GM21360 (cell line): ENCODE measurements at regions not wholly inside any gene's neighbourhood (a gene's known extent, or its start where the extent isn't known, plus 50 kb on each side); places are given as distances from the start of the nearest gene placed in this dataset.
"Not testable (repeated sequence)": the region's sequence is repeated elsewhere in the genome, so short reads cannot be mapped to it uniquely, and the experiment has no call there.

Experiments
- ATAC-seq: cut with Tn5 transposase; IDR thresholded peaks from one replicate; pipeline ENCODE4 v1.9.1; 2021; ENCODE audit warnings: mild to moderate bottlenecking, moderate library complexity; ENCODE audit not compliant: unreplicated experiment

DNA sequence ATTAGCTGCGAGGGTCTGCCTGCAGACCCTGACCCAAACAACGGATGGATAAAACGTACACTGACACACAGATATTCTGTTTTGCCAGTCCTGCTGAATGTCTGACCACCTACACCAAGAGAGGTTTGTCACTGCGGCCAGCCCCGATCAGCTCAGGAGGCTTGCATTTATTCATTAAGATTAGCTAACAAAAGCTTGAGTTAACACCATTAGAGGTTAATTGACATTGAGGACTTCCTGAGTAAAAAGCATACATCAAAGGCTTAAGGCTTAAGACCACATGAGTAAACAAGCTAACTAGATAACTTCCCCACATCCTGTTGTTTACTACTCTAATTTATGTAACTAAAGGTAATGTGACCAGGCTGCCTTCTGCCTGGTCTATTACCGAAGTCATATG is 198.1 kb upstream of the TRPC7 start:
- ATAC-seq: no peak

DNA sequence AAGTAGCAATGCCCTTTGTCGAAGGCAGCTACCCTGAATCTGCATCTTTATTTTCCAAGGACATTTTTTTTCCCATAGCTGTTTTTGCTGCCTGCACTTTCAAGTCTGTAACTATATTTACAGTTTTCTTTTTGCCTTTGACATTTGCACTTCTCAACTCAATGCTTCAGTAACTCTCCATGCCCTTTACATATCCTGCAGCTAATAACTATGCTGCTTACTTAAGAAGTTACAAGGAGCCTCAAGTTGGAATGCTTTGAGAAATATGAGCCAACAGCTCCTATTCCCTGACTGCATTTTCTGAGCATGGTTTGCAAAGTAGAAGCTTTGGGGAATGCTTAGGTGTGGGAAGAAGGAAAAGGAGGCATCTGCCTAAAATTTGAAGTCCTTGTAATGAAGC is 194.8 kb upstream of the TRPC7 start:
- ATAC-seq: no peak

DNA sequence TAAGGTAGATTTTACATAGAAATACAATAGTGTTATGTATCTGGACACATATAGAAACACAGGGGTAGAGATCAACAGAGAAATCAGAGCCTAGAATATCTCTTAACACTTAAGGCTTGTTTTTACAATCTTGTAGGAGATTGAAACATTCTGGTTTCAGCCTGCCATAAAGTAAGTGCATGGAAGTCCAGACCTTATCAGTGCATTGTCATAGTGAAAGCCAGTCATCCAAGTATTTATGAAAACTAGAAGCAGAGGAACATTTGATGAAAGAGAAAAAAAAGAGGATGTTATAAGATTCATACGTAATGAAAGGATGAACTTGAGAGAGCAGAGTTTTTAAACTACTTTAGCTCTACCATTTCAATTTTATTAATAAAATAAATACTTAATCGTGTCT is 194.3 kb upstream of the TRPC7 start:
- ATAC-seq: no peak

DNA sequence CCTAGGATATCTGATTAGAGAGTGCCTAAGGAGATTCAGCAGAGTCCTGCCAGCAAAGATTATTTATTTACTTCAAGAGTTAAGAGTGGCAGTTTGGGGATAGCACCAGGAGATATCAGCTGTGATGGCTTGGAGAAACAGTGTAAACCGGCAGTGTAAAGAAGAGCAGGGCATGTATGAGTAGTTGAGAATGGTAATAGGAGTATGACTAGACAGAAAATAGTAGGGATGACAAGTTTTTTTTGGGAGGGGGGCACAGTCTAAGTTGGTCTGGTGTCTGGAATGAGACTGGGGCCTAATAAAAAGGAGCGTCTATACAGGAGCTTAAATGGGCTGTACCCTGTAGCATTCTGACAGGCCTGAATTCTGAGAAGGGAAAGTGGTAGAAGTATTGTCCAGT is 181.8 kb upstream of the TRPC7 start:
- ATAC-seq: not testable (repeated sequence)

DNA sequence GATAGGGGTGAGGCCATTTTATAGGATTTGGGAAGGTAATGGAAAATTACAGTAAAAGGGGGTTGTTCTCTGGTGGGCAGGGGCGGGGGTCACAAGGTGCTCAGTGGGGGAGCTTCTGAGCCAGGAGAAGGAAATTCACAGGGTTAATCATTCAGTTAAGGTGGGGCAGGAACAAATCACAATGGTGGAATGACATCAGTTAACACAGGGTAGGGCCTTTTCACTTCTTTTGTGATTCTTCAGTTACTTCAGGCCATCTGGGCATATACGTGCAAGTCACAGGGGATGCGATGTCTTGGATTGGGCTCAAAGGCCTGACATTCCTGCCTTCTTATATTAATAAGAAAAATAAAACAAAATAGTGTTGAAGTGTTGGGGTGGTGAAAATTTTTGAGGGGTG is 181.1 kb upstream of the TRPC7 start:
- ATAC-seq: not testable (repeated sequence)

DNA sequence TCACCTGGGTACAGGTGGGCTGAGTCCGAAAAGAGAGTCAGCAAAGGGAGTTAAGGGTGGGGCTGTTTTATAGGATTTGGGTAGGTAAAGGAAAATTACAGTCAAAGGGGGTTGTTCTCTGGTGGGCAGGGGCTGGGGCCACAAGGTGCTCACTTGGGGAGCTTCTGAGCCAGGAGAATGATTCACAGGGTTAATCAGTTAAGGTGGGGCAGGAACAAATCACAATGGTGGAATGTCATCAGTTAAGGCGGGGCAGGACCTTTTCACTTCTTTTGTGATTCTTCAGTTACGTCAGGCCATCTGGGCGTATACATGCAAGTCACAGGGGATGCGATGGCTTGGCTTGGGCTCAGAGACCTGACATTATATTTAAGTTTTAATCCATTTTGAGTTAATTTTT is 179.7 kb upstream of the TRPC7 start:
- not testable (repeated sequence) for ATAC-seq

DNA sequence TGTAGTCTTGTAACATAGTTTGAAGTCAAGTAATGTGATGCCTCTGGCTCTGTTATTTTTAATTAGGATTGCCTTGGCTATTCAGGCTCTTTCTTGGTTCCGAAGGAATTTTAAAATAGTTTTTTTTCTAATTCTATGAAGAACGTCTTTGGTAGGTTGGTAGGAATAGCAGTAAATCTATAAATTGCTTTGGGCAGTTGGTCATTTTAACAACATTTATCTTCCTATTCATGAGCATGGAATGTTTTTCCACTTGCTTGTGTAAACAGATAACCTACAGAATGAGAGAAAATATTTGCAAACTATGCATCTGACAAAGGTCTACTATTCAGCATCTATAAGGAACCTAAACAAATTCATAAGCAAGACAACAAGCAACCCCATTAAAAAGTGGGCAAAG is 173.2 kb upstream of the TRPC7 start:
- no peak for ATAC-seq

DNA sequence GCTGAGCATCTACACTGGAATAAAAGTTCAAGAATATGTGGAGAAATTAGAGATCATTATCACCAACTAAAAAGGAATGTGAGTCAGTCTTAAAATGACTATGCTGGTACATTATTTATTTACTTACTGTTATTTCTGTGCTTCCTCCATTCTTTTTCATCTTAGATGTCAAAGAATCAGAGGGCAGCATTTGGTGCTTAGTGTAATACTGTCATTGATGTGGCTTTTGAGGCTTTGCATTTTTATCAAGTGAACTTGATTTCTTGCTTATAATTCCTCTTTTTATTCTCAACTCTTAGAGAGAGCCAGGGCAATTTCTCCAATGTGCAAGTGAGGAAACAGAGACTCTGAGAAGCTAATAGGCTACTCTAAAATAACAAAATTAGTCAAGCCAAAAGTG is 163.7 kb upstream of the TRPC7 start:
- ATAC-seq: no peak

DNA sequence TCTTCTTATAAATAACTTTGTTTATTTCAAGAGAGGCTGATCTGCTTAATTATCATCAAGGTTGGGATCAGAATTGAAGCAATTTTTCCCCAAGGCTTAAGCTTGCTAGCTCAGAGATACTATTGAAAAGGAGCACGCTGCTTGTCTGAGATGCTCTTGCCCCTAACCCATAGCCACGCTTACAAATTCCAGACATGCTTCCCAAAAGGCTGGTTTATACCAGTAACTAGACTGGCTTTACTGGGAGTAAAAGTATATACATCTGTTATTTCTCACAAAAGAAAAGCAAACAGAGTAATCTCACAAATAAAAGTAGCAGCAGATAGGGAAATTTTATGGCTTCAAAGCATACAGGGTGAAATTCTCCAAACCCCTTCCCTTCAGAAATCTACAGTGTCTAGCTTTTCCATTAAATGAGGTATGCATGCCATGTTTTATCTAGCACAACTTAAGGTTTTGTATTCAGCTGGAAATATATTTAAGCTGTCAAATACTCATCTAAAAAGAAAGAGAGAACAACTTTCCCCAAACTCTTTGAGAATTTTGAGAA is 163.2 kb upstream of the TRPC7 start:
- ATAC-seq: no peak

DNA sequence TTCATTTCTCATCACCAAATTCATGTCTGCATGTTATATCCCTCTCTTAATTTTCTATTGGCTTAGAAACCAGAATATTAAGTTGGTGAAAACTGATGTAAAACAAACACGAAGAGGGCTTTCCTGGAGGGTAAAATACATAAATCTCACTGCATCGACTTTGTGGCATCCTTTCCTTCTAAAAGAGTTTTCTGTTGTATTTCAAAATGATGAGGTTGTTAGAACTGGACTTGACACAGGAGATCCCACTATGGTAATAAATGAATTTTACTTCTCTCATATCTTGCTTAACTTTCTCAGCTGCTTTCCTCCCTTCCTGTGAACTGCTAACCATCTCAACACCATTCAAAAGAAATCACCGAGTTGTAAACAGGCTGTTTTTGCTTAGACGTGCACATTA is 162.0 kb upstream of the TRPC7 start:
- ATAC-seq: no peak

DNA sequence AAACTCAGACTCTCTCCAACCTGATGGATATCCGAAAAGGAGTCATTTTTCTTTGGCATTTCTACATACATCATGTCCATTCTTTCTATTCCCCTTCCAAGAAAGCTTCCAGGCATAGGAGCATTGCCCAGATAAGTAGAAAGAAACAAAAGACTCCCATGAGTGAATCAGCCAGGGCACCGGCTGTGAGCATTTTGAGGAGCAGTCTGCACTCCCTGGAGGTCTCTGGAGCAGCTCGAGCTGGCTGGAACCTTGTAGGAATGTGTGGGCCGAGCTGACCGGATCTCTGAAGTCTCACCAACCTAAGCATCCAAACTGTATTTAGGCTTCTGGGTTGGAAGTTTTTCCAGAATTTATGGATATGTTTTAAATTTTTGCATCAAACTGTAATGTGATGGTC is 161.4 kb upstream of the TRPC7 start:
- no peak for ATAC-seq

DNA sequence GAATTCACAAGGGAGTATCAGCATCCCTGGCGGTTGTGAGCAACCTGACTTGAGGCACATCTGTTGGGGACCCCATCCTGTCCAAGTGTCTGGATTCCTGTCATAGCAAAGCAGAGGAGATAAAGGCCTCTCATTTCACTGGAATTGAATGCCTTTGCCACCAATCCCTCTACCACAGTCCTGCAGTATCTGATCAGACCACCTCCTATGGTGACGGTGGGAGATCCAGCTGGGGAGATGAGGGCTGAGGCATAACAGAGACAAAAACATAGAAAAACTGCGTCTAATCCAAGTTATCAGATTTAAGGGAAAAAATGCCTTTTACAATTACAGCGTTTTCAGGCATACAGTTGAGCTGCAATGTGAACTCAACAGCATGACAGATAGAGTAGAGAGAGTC is 160.7 kb upstream of the TRPC7 start:
- no peak for ATAC-seq

DNA sequence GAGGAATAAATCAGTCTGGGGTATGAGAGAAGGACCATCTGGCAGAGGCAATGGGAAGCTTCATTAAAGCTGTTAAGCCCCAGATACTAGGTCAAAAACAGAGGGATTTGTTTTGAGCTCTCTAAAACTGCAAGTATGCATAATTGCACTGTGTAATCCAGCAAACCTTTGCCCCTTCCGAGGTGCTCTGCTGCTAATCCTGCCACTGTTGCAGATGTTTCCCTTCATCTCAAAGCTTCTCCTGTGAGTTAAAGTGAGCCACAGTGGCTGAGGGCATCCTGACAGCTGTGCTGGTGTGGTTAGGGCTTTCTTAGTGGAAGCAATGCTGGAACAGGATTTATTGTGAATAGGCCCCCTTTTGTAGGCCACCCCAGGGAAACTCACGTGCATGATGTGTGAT is 160.3 kb upstream of the TRPC7 start:
- no peak for ATAC-seq

DNA sequence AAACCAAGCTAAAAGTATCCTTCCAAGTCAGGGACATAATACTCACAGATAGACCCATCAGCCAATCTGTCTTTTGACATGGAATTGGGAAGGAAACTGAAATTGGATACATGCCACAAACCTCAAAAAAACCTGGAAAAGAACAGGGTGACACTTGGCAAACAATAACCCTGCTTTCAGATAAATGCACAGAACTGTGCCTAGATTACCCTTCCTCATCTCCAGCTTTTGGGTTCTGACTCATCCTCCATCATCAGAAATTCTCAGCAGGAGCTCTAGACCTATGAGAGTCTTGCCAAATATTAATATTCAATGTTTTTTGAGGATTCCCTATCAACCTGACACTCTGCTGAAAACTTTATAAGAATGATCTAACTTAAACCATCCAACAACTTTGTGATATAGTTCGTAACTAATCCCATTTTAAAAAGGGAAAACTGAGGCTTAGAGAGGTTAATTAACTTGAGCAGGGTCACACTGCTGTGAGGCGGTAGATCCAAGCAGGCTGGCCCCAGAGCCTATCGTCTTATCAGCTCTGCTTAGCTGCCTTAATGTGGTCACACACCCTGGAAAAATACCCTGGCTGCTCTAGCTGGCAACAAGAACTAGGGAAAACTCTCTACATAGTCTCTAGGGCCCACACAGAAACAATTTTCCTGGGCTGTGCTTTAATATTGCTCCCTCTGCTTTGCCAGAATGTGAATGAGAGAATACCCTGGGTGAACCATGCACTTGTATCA is 157.0 kb upstream of the TRPC7 start:
- ATAC-seq: no peak

DNA sequence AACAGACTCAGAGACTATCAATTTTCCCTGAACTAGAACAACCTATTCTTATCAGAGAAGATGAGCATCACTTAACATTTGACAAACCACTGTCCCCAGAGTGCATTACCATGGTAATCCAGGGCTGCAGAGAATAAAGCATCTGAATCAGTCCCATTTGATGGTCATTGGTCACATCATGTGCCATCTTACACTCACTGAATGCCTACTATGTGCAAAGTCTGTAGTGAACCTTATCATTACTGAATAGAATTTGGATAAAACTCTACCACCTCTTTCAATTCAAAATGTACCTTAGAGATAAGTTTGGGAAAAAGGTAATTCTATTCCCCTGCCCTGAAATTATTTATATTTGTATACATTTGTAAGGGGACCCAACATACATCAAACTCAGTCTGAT is 156.4 kb upstream of the TRPC7 start:
- ATAC-seq: no peak

DNA sequence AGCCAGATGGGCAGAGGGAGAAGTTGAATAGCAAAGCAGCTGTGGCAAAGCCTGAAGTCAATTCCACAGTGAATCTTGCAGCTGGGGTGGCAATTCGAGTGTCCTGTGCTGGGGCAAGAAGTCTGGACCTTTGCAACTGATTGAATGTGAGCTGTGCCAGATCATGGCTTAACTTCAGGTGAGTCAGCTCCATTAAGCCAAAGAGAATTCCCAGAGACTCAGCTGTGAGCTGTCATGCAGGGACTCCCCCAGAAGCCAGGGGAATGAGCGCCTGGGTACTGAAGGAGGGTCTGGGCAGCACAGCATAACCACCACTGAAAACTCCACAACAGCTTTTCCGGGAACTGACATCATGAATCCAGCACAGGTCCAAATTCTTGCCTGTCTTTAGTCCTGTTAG is 153.5 kb upstream of the TRPC7 start:
- ATAC-seq: no peak

DNA sequence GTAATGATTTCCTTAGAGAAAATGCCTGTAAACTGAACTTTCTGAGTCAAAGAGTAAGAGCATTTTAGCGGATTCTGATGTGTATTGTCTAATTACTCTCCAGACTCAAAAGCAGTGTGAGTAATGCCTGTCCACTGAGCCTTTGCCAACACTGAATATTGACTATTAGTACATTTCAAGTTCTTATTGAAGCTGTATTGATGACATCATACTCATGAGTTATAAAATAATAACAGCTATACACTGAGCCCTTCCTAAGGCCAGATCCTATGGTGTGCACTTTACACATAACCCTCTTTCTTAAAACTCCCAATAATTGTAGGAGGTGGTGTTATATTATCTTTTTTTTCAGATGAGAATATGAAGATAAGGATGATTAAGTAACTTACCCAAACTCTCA is 152.8 kb upstream of the TRPC7 start:
- no peak for ATAC-seq

DNA sequence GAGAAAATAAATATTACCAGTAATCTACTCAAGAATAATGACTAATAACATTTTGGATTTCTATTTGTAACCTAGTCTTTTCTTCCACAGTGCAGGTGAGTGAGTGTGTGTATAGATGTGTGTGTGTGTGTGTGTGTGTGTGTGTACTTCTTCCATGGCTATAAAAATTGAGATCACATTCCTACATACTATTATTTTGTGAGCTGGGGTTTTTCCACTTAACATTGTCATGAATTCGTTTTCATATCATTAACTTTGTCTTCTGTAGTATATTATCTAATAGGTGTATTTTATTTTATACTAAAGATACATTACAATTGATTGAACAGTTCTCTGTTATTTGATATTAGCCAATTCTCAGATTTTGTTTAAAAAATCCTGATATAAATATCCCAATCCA is 152.4 kb upstream of the TRPC7 start:
- no peak for ATAC-seq

DNA sequence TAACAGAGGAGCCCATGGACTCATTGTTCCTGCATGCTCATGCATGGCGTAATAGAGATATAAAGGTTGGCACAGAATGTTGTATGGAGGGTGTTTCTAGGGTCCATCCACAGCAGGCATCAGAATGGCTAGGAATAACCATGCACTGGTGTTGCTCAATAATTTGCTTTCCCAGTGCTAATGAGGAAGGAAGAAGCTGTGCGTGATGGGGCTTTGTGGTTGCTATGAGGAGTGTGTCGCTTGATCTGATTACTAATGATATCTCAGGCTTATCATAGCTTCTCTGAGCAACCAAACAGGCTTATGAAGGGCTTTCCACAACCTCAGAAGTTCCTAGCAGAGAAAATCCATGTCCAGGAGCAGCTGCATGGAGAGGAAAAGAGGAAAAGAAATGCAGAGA is 151.3 kb upstream of the TRPC7 start:
- ATAC-seq: no peak

DNA sequence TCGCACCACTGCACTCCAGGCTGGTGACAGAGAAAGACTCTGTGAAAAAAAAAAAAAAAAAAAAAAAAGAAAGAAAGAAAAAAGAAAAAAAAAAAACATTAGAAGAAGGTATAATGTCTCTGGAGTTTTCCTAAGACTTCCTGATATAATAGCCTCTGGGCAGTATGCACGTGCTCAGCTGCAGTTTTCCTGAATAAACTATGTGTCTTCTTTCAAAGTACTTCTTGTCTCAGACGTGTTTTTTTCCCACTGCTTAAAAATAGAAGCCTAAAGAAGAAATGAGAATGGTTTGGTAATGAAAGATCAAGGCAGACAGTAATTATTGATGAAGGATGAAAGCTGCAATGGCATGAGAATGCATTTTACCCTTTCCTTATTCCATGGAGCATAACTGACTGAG is 148.1 kb upstream of the TRPC7 start:
- ATAC-seq: no peak

DNA sequence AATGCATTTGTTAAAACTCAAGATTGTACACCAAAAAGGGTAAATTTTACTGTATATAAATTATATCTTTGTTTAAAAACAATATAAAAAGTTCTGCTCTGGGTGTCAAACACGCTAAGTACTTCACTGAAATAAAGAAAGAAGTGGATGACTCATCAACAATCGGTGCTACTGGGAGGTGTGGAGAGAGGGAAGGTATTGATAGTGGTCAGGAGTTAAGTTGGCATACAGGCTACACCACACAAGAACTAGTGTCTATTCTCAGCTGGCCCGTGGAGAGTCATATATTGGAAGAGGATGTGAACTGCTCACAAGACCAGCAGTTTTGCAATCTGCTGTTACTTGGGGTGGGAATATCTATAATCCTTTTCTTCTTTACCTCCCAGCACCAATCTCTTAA is 145.7 kb upstream of the TRPC7 start:
- no peak for ATAC-seq

DNA sequence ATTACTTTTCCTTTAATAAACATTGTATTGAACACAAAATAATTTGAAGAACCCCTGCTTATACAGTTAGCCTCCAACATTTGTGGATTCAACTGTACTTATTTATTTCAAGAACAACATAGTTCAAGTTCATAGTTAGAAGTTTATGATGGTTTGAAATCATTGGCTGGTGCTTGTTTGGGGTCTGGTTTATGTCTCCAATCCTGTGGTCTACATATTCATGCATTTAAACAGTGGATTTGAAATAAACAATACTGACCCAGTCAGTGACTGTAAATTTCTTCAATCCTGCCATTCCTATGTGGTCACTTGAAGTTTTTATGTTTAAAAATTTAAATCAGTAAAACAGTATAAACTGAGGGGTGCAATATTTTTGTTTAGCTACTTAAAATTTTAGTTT is 145.1 kb upstream of the TRPC7 start:
- ATAC-seq: no peak

DNA sequence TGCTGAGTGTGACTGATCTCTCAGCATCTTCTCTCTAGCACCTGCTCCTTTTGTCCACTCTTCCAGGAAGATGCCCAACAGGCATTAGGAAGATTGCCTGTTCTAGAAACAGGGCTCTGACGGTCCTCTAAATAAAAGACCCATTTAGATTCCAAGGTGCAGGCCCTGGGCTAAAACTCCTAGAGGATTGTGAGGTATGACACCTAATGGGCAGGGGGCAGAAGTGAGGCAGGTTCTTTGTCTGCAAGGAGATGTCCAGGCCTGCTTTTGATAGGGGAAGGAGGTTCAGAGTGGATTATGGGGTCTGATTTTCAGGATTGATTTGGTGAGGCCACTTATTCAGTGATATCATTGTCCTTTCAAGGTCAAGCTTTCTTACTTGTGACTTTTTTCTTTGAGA is 140.8 kb upstream of the TRPC7 start:
- ATAC-seq: no peak
